ENCODE measurements at regions not wholly inside any gene's neighbourhood (a gene's known extent, or its start where the extent isn't known, plus 50 kb on each side); places are given as distances from the start of the nearest gene placed in this dataset.
"Not testable (repeated sequence)": the region's sequence is repeated elsewhere in the genome, so short reads cannot be mapped to it uniquely, and the experiment has no call there.

DNA sequence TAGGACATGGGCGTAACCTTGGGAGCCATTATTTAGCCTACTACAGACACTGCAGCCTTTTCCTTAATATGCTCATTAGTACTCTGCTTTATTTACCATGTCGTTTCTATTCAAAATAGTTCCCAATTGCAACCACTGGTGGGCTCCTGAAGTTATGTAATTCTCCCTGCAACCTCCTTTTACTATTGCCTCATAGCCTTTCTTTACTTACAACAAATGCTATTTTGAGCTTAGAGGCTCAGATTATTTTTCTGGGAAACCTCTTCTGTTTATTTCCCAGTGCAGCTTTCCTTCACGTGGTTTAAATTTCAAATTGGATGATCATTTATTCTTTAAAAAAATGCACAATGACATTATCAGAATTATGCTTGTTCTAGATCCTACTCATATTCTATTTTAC, 492.3 kb upstream of the TMEFF2 start:
- Histone ChIP-seq H3K79me2 (ENCODE audit: control insufficient read depth, insufficient read depth, low read length) (no peaks in the 10 kb centered on the region), H3K4me3 (replicated peaks in 1 of 3; ENCODE audit: insufficient read depth in 1 of 3, low read depth in 1 of 3, low read length in 3 of 3) (no peak overlapping the region), H3K9me3 (replicated peaks; ENCODE audit: control insufficient read depth, insufficient read depth, low read length) (no peaks in the 10 kb centered on the region), H3K4me1 (ENCODE audit: control insufficient read depth, extremely low read depth, insufficient read depth, low read length) (no peaks in the 10 kb centered on the region), H2AFZ (ENCODE audit: low read depth, low read length) (no peak overlapping the region), H3K36me3 (ENCODE audit: control insufficient read depth in 2 of 2, extremely low read depth in 1 of 2, insufficient read depth in 2 of 2, low read length in 2 of 2) (no peaks in the 10 kb centered on the region), H3K27me3 (ENCODE audit: control insufficient read depth in 2 of 2, insufficient read depth in 2 of 2, low read length in 2 of 2) (no peaks in the 10 kb centered on the region), H3K27ac (ENCODE audit: insufficient read depth, low read depth, low read length) (no peak overlapping the region), H4K20me1 (replicated peaks; ENCODE audit: control insufficient read depth, extremely low read depth, insufficient read depth, low read length) (no peaks in the 10 kb centered on the region), H3K4me2 (ENCODE audit: insufficient read depth, low read length) (no peak overlapping the region), H3K9ac (replicated peaks; ENCODE audit: extremely low read depth, insufficient read depth, low read length) (no peak overlapping the region), H3K9me1 (replicated peaks; ENCODE audit: control insufficient read depth, extremely low read depth, insufficient read depth, low read length) (no peaks in the 10 kb centered on the region)
- POLR2A ChIA-PET: no interaction called here
- no TSS peak for BruUV-seq (replicated peaks)
- FAIRE-seq: no peak
- TF ChIP-seq EZH2 (IDR thresholded peaks at IDR 0.05; ENCODE audit: borderline replicate concordance, low read depth, low read length, severe bottlenecking) (no peak), MYC (IDR thresholded peaks at IDR 0.05; ENCODE audit: low read depth, low read length) (no peak)
- dilution Hi-C loops (cut with MboI; ENCODE audit: extremely low pct_ligation_motif_present, low sequenced_read_pairs) (no loop called here), intact Hi-C loops (cut with micrococcal nuclease) (no loop called here)
- DNase-seq (ENCODE audit: low read depth, low spot score): no peak
- CTCF ChIA-PET: interaction anchor here (1.2 kb wide), 1 partner anchor 9 kb away, joined by 3 read pairs; no protein-coding TSS in a partner anchor

DNA sequence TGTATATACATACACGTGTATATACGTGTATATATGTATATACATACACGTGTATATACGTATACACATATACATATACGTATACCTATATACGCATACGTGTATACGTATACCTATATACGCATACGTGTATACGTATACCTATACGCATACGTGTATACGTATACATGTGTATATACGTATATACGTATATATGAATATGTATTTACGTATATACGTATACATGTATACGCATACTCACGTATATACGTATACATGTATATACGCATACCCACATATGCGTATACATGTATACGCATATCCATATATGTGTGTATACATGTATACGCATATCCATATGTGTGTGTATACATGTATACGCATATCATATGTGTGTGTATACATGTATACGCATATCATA, 487.8 kb upstream of the TMEFF2 start:
- H3K27ac ChIP-seq (ENCODE audit: insufficient read depth, low read depth, low read length); H4K20me1 ChIP-seq (replicated peaks; ENCODE audit: control insufficient read depth, extremely low read depth, insufficient read depth, low read length); DNase-seq (ENCODE audit: low read depth, low spot score); dilution Hi-C loops (cut with MboI; ENCODE audit: extremely low pct_ligation_motif_present, low sequenced_read_pairs); H3K4me3 ChIP-seq (replicated peaks in 1 of 3; ENCODE audit: insufficient read depth in 1 of 3, low read depth in 1 of 3, low read length in 3 of 3); intact Hi-C loops (cut with micrococcal nuclease); CTCF ChIA-PET; H3K9me3 ChIP-seq (replicated peaks; ENCODE audit: control insufficient read depth, insufficient read depth, low read length); H3K79me2 ChIP-seq (ENCODE audit: control insufficient read depth, insufficient read depth, low read length); H3K4me2 ChIP-seq (ENCODE audit: insufficient read depth, low read length); H3K9me1 ChIP-seq (replicated peaks; ENCODE audit: control insufficient read depth, extremely low read depth, insufficient read depth, low read length); FAIRE-seq; H3K9ac ChIP-seq (replicated peaks; ENCODE audit: extremely low read depth, insufficient read depth, low read length); H2AFZ ChIP-seq (ENCODE audit: low read depth, low read length); H3K27me3 ChIP-seq (ENCODE audit: control insufficient read depth in 2 of 2, insufficient read depth in 2 of 2, low read length in 2 of 2); POLR2A ChIA-PET; BruUV-seq (replicated peaks); H3K36me3 ChIP-seq (ENCODE audit: control insufficient read depth in 2 of 2, extremely low read depth in 1 of 2, insufficient read depth in 2 of 2, low read length in 2 of 2); H3K4me1 ChIP-seq (ENCODE audit: control insufficient read depth, extremely low read depth, insufficient read depth, low read length): not testable (repeated sequence)

Measured in endothelial cell of umbilical vein (primary cell).